ENCODE measurements at regions not wholly inside any gene's neighbourhood (a gene's known extent, or its start where the extent isn't known, plus 50 kb on each side); places are given as distances from the start of the nearest gene placed in this dataset.

DNA sequence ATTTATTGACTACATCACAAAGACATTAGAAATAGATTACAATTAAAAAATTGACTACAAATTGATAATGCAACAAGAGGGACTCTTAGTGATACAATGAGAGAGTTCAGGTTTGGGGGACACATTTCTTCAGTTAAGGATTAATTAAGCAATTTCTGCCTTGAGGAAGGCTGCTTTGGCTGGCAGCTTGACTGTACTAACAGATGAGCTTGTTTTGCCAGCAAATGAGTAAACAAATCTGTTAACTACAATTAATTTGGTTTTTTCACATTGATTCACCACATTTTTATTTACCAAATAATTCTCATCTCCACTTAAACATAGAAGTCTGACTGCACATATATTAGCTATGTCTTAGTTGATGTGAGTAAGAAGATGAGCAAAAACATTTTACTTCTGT is 183.6 kb upstream of the ZNF385D start:
- intact Hi-C loops (cut with DNase I; ENCODE audit: low total_unique reads) (no loop called here), in situ Hi-C loops (cut with MboI; ENCODE audit: low pct_ligation_motif_present in 1 of 4, low pct_unique_long_range_greater_than_20kb in 1 of 4, low sequenced_read_pairs in 3 of 4) (no loop called here)
- Histone ChIP-seq H3K4me3 (no peak overlapping the region), H3K27ac (no peak overlapping the region), H3K36me3 (no peaks in the 10 kb centered on the region), H3K27me3 (no peaks in the 10 kb centered on the region), H3K4me1 (no peaks in the 10 kb centered on the region), H3K9me3 (no peaks in the 10 kb centered on the region)
- no peak for DNase-seq
- no peak for TF ChIP-seq POLR2AphosphoS5 (IDR thresholded peaks at IDR 0.05)
- no peak for TF ChIP-seq POLR2A (IDR thresholded peaks at IDR 0.05)
- TF ChIP-seq, protein P1, sequence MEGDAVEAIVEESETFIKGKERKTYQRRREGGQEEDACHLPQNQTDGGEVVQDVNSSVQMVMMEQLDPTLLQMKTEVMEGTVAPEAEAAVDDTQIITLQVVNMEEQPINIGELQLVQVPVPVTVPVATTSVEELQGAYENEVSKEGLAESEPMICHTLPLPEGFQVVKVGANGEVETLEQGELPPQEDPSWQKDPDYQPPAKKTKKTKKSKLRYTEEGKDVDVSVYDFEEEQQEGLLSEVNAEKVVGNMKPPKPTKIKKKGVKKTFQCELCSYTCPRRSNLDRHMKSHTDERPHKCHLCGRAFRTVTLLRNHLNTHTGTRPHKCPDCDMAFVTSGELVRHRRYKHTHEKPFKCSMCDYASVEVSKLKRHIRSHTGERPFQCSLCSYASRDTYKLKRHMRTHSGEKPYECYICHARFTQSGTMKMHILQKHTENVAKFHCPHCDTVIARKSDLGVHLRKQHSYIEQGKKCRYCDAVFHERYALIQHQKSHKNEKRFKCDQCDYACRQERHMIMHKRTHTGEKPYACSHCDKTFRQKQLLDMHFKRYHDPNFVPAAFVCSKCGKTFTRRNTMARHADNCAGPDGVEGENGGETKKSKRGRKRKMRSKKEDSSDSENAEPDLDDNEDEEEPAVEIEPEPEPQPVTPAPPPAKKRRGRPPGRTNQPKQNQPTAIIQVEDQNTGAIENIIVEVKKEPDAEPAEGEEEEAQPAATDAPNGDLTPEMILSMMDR (IDR thresholded peaks at IDR 0.05) = no peak
- no peak for TF ChIP-seq EP300 (IDR thresholded peaks at IDR 0.05; ENCODE audit: low read depth)

DNA sequence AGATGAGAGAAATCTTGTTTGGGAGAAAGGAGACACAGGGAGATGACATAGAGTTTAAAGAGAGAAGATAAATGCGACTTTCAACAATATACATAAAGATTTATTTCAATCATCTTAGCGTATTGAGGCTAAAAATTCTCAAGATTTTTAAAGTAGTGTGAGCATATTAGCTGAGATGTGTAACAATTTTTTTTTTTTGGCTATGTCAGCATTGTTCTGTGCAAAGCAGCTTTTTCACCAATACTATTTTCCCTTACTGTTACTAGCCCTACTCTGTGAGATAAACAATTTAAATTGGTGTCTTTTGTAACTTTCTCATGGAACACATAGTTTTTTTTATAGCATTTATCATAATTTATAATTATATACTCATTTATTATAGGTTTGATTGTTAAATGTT is 185.2 kb upstream of the ZNF385D start:
- no peak for TF ChIP-seq EP300 (IDR thresholded peaks at IDR 0.05; ENCODE audit: low read depth)
- TF ChIP-seq, protein P1 (IDR thresholded peaks at IDR 0.05) = no peak
- no peak for TF ChIP-seq POLR2AphosphoS5 (IDR thresholded peaks at IDR 0.05)
- TF ChIP-seq POLR2A (IDR thresholded peaks at IDR 0.05) = no peak
- intact Hi-C loops (cut with DNase I; ENCODE audit: low total_unique reads) = loop anchor here (5.0 kb wide), 1 partner anchor 1884 kb away; no protein-coding TSS in a partner anchor
- Histone ChIP-seq H3K4me1 (no peaks in the 10 kb centered on the region), H3K9me3 (no peaks in the 10 kb centered on the region), H3K27ac (no peak overlapping the region), H3K36me3 (no peaks in the 10 kb centered on the region), H3K4me3 (no peak overlapping the region), H3K27me3 (no peaks in the 10 kb centered on the region)
- in situ Hi-C loops (cut with MboI; ENCODE audit: low pct_ligation_motif_present in 1 of 4, low pct_unique_long_range_greater_than_20kb in 1 of 4, low sequenced_read_pairs in 3 of 4) = no loop called here
- no peak for DNase-seq
- 89 to 92% methylated on average over 2 of the region's 2 CpGs for WGBS, 2 donors (ENCODE audit: low coverage in 1 of 2)

DNA sequence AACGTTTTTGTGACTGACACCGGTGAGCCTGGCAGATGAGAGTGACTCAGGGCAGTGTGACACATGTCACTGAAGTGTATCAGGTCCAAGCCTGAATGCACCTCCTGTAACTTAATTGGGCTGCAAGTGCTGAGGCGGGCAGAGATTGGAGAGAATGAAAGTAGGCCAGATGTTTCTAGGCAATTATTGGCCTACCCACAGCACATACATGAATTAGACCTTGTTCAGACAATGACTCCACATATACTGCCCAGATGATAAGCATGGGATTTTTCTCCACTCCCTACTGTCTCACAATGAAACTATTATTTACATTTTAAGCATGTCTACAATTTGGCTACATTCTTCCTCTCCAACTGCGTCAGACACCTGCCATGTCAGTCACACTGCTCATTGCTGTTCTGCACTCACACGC is 187.3 kb upstream of the ZNF385D start:
- in situ Hi-C loops (cut with MboI; ENCODE audit: low pct_ligation_motif_present in 1 of 4, low pct_unique_long_range_greater_than_20kb in 1 of 4, low sequenced_read_pairs in 3 of 4) = no loop called here
- WGBS, 2 donors (ENCODE audit: low coverage in 1 of 2) = 84 to 86% methylated on average over 4 to 5 of the region's 5 CpGs
- Histone ChIP-seq H3K27ac (no peak overlapping the region), H3K9me3 (no peaks in the 10 kb centered on the region), H3K36me3 (no peaks in the 10 kb centered on the region), H3K4me1 (no peaks in the 10 kb centered on the region), H3K27me3 (no peaks in the 10 kb centered on the region), H3K4me3 (no peak overlapping the region)
- TF ChIP-seq, protein P1 (IDR thresholded peaks at IDR 0.05) = no peak
- no peak for TF ChIP-seq EP300 (IDR thresholded peaks at IDR 0.05; ENCODE audit: low read depth)
- TF ChIP-seq POLR2A (IDR thresholded peaks at IDR 0.05) = no peak
- no peak for TF ChIP-seq POLR2AphosphoS5 (IDR thresholded peaks at IDR 0.05)
- no peak for DNase-seq
- intact Hi-C loops (cut with DNase I; ENCODE audit: low total_unique reads) = loop anchor here (5.0 kb wide), 1 partner anchor 1886 kb away; no protein-coding TSS in a partner anchor

DNA sequence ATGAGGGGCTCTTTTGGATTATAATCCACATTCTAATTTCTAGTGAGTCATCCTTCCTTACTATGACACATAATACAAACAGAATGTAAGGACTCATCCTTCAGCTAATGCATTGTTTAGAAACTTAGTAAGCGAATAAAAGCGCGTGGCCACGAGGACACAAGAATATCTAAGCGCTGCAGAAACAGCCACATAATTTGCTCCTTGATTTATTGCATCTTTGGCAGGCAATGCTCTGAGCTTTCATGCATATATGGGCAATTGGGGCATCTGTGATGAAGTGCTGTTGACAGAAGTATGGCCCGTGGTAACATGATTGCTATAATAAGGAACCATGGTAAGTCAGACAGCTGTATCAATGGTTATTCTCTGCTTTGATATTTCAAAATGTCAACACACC is 191.3 kb upstream of the ZNF385D start:
- intact Hi-C loops (cut with DNase I; ENCODE audit: low total_unique reads) (no loop called here), in situ Hi-C loops (cut with MboI; ENCODE audit: low pct_ligation_motif_present in 1 of 4, low pct_unique_long_range_greater_than_20kb in 1 of 4, low sequenced_read_pairs in 3 of 4) (no loop called here)
- no peak overlapping the region for H3K27ac ChIP-seq
- H3K36me3 ChIP-seq = no peaks in the 10 kb centered on the region
- H3K9me3 ChIP-seq = no peaks in the 10 kb centered on the region
- DNase-seq = no peak
- H3K4me1 ChIP-seq = no peaks in the 10 kb centered on the region
- no peak overlapping the region for H3K4me3 ChIP-seq
- WGBS, 2 donors (ENCODE audit: low coverage in 1 of 2) = 47 to 71% methylated on average over 5 to 6 of the region's 6 CpGs
- TF ChIP-seq, protein P1 (IDR thresholded peaks at IDR 0.05) = no peak
- TF ChIP-seq POLR2AphosphoS5 (IDR thresholded peaks at IDR 0.05) = no peak
- TF ChIP-seq EP300 (IDR thresholded peaks at IDR 0.05; ENCODE audit: low read depth) = no peak
- no peaks in the 10 kb centered on the region for H3K27me3 ChIP-seq
